Osteocyte (in vitro differentiated cells): ENCODE measurements at regions not wholly inside any gene's neighbourhood (a gene's known extent, or its start where the extent isn't known, plus 50 kb on each side); places are given as distances from the start of the nearest gene placed in this dataset.

ENCODE experiments used
- DNase-seq: peaks from one replicate; pipeline ENCODE4 v3.0.0; 2021; ENCODE audit warnings: mixed read lengths; ENCODE audit not compliant: unreplicated experiment; ENCODE audit errors: extremely low spot score
- H3K27ac Mint-ChIP-seq: one replicate; pipeline ENCODE4 v1.8.0; 2021; ENCODE audit warnings: mild to moderate bottlenecking, mixed read lengths; ENCODE audit not compliant: unreplicated experiment
- H3K27me3 Mint-ChIP-seq: one replicate; pipeline ENCODE4 v1.8.0; 2021; ENCODE audit warnings: mixed read lengths; ENCODE audit not compliant: unreplicated experiment
- H3K36me3 Mint-ChIP-seq: one replicate; pipeline ENCODE4 v1.8.0; 2021; ENCODE audit warnings: mixed read lengths; ENCODE audit not compliant: unreplicated experiment
- H3K4me1 Mint-ChIP-seq: one replicate; pipeline ENCODE4 v1.8.0; 2021; ENCODE audit warnings: mixed read lengths; ENCODE audit not compliant: unreplicated experiment
- H3K4me3 Mint-ChIP-seq: one replicate; pipeline ENCODE4 v1.8.0; 2021; ENCODE audit warnings: mild to moderate bottlenecking, moderate library complexity, mixed read lengths; ENCODE audit not compliant: unreplicated experiment
- H3K9me3 Mint-ChIP-seq: one replicate; pipeline ENCODE4 v1.8.0; 2021; ENCODE audit warnings: mixed read lengths; ENCODE audit not compliant: unreplicated experiment
- CTCF ChIP-seq: fragments of 200-600 bp; sonication (generic); IDR thresholded peaks from 2 replicates; pipeline ENCODE4 v1.5.0; 2021; ENCODE audit warnings: antibody characterized with exemption, mild to moderate bottlenecking, moderate library complexity

GRCh38 chr5:74034733-74035132, 408.7 kb downstream of the ARHGEF28 start:
- TF ChIP-seq CTCF = no peak
- DNase-seq = no peak
- Mint-ChIP-seq H3K9me3 (no peaks in the 10 kb centered on the region), H3K4me1 (peaks cover 14% of the 10 kb centered on the region), H3K27ac (no peak overlapping the region), H3K4me3 (no peak overlapping the region), H3K36me3 (no peaks in the 10 kb centered on the region), H3K27me3 (no peaks in the 10 kb centered on the region)

DNA sequence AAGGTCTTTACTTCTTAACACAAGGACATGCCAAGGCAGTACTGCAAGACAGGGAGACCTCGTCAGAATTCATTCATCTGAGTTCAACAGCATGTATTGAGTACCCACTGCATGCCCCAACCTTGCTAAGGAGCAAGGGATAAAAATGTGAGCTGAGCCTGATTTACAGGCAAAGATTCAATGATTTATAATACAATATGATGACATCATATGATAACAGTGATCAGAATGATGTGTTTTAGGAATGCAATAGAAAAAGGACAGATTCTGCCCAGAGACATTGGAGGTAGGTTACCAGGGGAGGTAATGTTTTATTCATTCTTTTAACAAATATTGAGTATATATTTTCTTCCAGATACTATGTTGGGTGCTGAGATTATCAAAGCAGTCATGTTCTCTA, 406.6 kb downstream of the ARHGEF28 start:
- H3K36me3 Mint-ChIP-seq = no peaks in the 10 kb centered on the region
- H3K4me1 Mint-ChIP-seq = peaks cover 10% of the 10 kb centered on the region
- no peak overlapping the region for H3K27ac Mint-ChIP-seq
- no peaks in the 10 kb centered on the region for H3K27me3 Mint-ChIP-seq
- no peak for DNase-seq
- H3K9me3 Mint-ChIP-seq = no peaks in the 10 kb centered on the region
- no peak for TF ChIP-seq CTCF
- H3K4me3 Mint-ChIP-seq = no peak overlapping the region

DNA sequence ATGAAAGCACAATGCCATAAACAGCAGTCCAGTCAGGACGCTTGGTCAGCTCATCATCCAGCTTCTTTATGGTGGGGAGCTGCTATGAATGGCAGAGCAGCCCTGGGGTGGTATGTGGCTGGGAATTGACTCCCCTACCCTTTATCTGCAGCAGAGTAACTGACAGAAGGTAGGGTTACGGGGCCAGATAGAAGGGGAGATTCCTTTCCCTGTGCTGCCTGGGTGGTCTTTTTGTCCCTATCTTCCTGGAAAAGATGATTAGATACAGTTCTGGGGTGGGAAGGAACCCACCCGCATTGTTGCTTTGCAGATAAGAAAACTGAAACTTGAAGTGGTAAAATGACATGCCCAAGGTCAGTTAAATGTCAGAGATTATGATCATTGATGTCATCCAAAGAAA, 405.5 kb downstream of the ARHGEF28 start:
- no peak for TF ChIP-seq CTCF
- Mint-ChIP-seq H3K4me1 (peaks cover 10% of the 10 kb centered on the region), H3K27ac (no peak overlapping the region), H3K4me3 (no peak overlapping the region), H3K9me3 (no peaks in the 10 kb centered on the region), H3K27me3 (no peaks in the 10 kb centered on the region), H3K36me3 (no peaks in the 10 kb centered on the region)
- DNase-seq = no peak

DNA sequence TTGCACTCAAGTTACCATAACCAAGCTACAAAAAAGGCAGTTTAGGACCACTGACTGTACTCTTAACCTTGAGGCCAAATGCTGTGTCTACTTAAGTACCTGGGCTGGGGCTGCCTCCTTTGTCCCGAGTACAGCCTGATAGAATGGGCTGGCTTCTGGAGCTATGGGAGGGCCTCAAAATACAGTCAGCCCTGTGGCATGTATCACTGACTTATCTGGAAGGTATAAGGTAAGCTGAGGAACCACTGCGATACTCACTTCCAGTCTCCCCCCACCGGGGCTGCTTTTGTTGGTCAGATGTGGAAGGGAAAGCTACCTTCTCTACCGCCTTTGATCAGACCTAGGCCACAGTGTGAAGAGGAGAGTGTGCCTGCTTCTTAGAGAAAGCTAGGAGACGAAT, 404.8 kb downstream of the ARHGEF28 start:
- H3K27me3 Mint-ChIP-seq = no peaks in the 10 kb centered on the region
- no peak for DNase-seq
- H3K4me1 Mint-ChIP-seq = peaks cover 8% of the 10 kb centered on the region
- no peaks in the 10 kb centered on the region for H3K9me3 Mint-ChIP-seq
- no peak for TF ChIP-seq CTCF
- H3K27ac Mint-ChIP-seq = no peak overlapping the region
- no peak overlapping the region for H3K4me3 Mint-ChIP-seq
- H3K36me3 Mint-ChIP-seq = no peaks in the 10 kb centered on the region

DNA sequence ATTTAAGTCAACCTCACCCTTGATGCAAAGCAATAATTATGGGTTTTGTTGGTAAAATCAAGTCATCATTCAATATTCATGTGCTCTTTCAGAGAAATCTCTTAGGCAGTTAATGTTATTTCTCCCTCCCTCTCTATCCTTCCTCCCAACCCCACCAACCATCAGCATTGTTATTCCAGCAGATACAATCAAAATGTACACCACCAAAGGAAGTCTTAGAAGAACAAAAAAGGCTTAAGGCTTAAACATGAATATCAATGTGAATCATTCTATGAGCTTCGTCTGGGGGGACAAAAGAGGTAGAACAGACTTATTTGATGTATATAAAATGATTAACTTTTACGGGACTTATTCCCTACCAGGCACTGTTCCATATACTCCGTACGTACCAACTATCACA, 404.4 kb downstream of the ARHGEF28 start:
- Mint-ChIP-seq H3K36me3 (no peaks in the 10 kb centered on the region), H3K9me3 (no peaks in the 10 kb centered on the region), H3K4me3 (no peak overlapping the region), H3K4me1 (peaks cover 6% of the 10 kb centered on the region), H3K27me3 (no peaks in the 10 kb centered on the region), H3K27ac (no peak overlapping the region)
- DNase-seq = no peak
- no peak for TF ChIP-seq CTCF
